ENCODE measurements at regions not wholly inside any gene's neighbourhood (a gene's known extent, or its start where the extent isn't known, plus 50 kb on each side); places are given as distances from the start of the nearest gene placed in this dataset.

DNA sequence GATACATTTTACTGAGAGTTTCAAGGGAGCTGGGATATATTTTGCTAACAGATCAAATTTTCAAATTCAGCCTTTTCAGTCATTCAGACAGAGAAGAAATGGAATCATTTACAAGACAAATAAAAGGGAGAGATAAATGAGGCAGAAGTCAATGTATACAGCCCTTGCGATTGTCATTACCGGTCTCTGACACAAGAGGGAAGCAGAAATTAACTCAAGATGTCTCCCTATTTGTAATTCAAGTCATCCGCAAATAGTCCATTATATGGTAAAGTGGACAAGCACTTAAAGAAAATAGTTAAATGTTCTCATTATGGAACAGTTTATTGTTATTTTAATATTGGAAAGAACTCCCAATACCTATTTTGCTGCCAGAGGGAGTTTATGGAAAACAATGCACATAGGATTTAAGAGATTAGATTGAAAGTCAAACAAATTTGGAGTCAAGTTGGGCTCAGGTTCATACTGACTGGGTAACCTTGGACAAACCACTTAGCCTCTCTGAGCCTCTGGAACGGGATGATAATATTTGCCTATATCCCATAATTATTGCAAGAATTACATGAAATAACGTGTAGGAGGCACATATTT, 89.3 kb upstream of the PRKCQ start:
- DNase-seq (ENCODE audit: low spot score): no peak
- Histone ChIP-seq H3K36me3 (no peaks in the 10 kb centered on the region), H3K4me1 (no peaks in the 10 kb centered on the region), H3K27ac (no peak overlapping the region), H3K9me3 (no peaks in the 10 kb centered on the region), H3K4me3 (no peak overlapping the region), H3K27me3 (no peaks in the 10 kb centered on the region)
- TF ChIP-seq CTCF (IDR thresholded peaks at IDR 0.05): peak in 1 of 2 donors; percentile 67

GRCh38 chr10:6667679-6668270, 87.7 kb upstream of the PRKCQ start:
- Histone ChIP-seq H3K9me3 (no peaks in the 10 kb centered on the region), H3K27me3 (no peaks in the 10 kb centered on the region), H3K27ac (no peak overlapping the region), H3K4me3 (no peak overlapping the region), H3K4me1 (no peaks in the 10 kb centered on the region), H3K36me3 (no peaks in the 10 kb centered on the region)
- peak in 1 of 2 donors; percentile 55 for TF ChIP-seq CTCF (IDR thresholded peaks at IDR 0.05)
- DNase-seq (ENCODE audit: low spot score): no peak

DNA sequence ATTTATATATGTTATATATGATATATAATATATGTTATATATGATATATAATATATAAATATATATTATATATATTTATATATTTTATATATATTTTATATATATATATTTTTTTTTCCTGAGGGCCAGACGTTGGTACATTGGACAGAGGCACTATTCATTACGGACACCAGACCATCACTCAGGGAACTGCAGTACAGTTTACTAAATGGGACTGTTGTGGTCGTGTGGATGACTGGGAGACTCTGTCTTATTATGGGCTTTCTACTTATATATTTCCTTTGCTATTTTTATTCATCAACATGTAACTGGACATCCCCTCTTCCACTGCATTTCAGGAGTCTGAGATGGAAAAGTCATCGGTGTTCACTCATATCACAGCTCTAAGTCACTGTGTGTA, 87.1 kb upstream of the PRKCQ start:
- H3K27me3 ChIP-seq: no peaks in the 10 kb centered on the region
- no peak overlapping the region for H3K27ac ChIP-seq
- no peaks in the 10 kb centered on the region for H3K4me1 ChIP-seq
- H3K36me3 ChIP-seq: no peaks in the 10 kb centered on the region
- no peak overlapping the region for H3K4me3 ChIP-seq
- no peaks in the 10 kb centered on the region for H3K9me3 ChIP-seq
- no peak for TF ChIP-seq CTCF (IDR thresholded peaks at IDR 0.05)
- no peak for DNase-seq (ENCODE audit: low spot score)

DNA sequence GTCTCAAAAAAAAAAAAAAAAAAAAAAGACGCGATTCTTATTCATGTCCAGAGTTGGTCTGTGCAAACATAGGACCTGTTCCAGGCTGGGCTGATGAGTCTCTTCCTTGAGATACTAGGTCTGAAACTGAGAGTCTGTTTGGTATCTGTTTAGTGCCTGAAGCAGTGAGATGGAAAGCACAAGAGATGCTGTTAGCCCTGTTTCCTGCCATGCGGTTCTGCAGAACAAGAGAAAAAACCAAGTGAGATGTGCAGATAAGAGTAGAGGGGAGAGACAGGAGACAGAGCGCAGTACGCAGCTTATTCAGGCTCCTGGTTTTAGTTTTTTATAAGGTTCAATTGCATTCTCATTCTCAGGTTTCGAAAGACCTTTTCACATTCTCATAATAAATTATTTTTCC, 85.8 kb upstream of the PRKCQ start:
- TF ChIP-seq CTCF (IDR thresholded peaks at IDR 0.05): no peak
- no peaks in the 10 kb centered on the region for H3K9me3 ChIP-seq
- no peak overlapping the region for H3K27ac ChIP-seq
- no peak for DNase-seq (ENCODE audit: low spot score)
- no peaks in the 10 kb centered on the region for H3K36me3 ChIP-seq
- no peak overlapping the region for H3K4me3 ChIP-seq
- no peaks in the 10 kb centered on the region for H3K27me3 ChIP-seq
- H3K4me1 ChIP-seq: no peaks in the 10 kb centered on the region

DNA sequence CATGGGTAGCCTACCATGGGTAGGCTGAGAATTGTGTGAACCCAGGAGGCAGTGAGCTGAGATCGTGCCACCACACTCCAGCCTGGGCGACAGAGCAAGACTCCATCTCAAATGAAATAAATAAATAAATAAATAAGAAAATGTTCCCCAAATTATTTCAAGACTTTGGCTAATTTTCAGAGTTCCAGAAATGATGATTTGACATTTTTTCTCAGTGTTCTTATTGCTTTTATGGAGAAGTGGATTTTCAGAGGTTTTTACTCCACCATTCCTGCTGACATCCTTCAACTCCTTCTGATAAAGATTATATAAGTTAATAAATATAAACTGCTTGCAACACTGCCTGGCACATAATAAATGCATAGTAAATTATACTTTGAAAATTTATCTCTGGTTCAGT, 80.4 kb upstream of the PRKCQ start:
- no peak for TF ChIP-seq CTCF (IDR thresholded peaks at IDR 0.05)
- Histone ChIP-seq H3K27ac (no peak overlapping the region), H3K9me3 (no peaks in the 10 kb centered on the region), H3K27me3 (no peaks in the 10 kb centered on the region), H3K4me1 (no peaks in the 10 kb centered on the region), H3K36me3 (no peaks in the 10 kb centered on the region), H3K4me3 (no peak overlapping the region)
- DNase-seq (ENCODE audit: low spot score): no peak

DNA sequence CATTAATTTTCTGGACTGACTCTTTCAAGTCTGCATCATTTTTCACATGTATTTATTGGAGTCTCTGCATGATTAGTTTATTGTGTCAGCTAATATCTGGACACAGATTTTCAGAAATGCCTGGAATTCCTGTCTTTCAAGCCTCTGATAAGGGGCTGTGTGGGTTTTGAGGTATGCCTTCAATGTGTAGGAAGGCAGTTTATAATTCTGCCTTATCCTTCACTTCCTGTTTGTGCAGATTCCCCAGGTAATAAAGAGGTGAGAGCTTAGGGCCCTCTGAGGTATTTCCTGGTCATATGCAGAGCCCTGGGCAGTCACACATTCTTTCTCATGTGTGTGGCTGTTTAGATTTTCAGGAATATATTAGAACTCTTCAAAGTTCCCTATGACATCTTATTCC, 79.4 kb upstream of the PRKCQ start:
- Histone ChIP-seq H3K27me3 (no peaks in the 10 kb centered on the region), H3K27ac (no peak overlapping the region), H3K4me3 (no peak overlapping the region), H3K9me3 (no peaks in the 10 kb centered on the region), H3K36me3 (no peaks in the 10 kb centered on the region), H3K4me1 (no peaks in the 10 kb centered on the region)
- TF ChIP-seq CTCF (IDR thresholded peaks at IDR 0.05): no peak
- no peak for DNase-seq (ENCODE audit: low spot score)

Measured in right atrium auricular region (tissue), 2 donors.